Adrenal gland (tissue), 9 donors: ENCODE measurements at regions not wholly inside any gene's neighbourhood (a gene's known extent, or its start where the extent isn't known, plus 50 kb on each side); places are given as distances from the start of the nearest gene placed in this dataset.
"Not testable (repeated sequence)": the region's sequence is repeated elsewhere in the genome, so short reads cannot be mapped to it uniquely, and the experiment has no call there.

Experiments
- DNase-seq, 7 donors: peaks; one replicate each; pipeline ENCODE4 v3.0.0-alpha.2; 2019 to 2020
- H3K27ac ChIP-seq, 5 donors: fragments of 200-600 bp; sonication (generic) in 4 of 5; 1 replicate in 3 of 5; 2 replicates in 2 of 5; pipeline versions ENCODE4 v1.5.1 to v1.8.0; 2016 to 2020; ENCODE audit warnings: mild to moderate bottlenecking in 1 of 5
- H3K27me3 ChIP-seq: fragments of 200-600 bp; 2 replicates; pipeline ENCODE4 v1.8.0; 2021
- H3K36me3 ChIP-seq, 2 donors: fragments of 200-600 bp; replicated peaks in 1 of 2; 1 replicate in 1 of 2; 2 replicates in 1 of 2; pipeline versions ENCODE4 v1.5.1 to v1.8.0; 2018 to 2022
- H3K4me1 ChIP-seq, 2 donors: fragments of 200-600 bp; replicated peaks in 1 of 2; 1 replicate in 1 of 2; 2 replicates in 1 of 2; pipeline versions ENCODE4 v1.5.1 to v1.8.0; 2018 to 2021
- H3K4me3 ChIP-seq, 4 donors: fragments of 200-600 bp; sonication (generic) in 3 of 4; one replicate each; pipeline ENCODE4 v1.5.1; 2016 to 2018
- H3K9me3 ChIP-seq, 3 donors: fragments of 200-600 bp; sonication (generic) in 1 of 3; replicated peaks in 1 of 3; 1 replicate in 2 of 3; 2 replicates in 1 of 3; pipeline versions ENCODE4 v1.5.1 to v1.8.0; 2016 to 2021
- POLR2A ChIP-seq, 2 donors: fragments of 450-650 bp; IDR thresholded peaks; one replicate each; pipeline ENCODE4 v1.6.1; 2017; ENCODE audit warnings: antibody characterized with exemption in 2 of 2, mild to moderate bottlenecking in 2 of 2, moderate library complexity in 1 of 2
- WGBS, 4 donors: extraction: QIAGEN DNeasy Blood & Tissue Kit in 2 of 4; methylation state at CpG; one replicate each; pipeline versions ENCODE4 v1.1.5 to v1.1.7; 2013 to 2017; 5-methylcytosine and 5-hydroxymethylcytosine counted together
- intact Hi-C, 2 donors: fragments of 100-400 bp; cut with DNase I; formaldehyde crosslinking; loops; one replicate each; pipeline versions ENCODE4 v1.14.1 to v1.15.0; 2022 to 2023
- TF ChIP-seq, protein P1 (sequence below), 6 experiments: fragments of 450-650 bp in 4 of 6; fragments of 200-600 bp in 2 of 6; sonication (generic) in 1 of 6; IDR thresholded peaks; 1 replicate in 5 of 6; 2 replicates in 1 of 6; pipeline versions ENCODE4 v1.5.1 to v1.8.0; 2016 to 2021; ENCODE audit warnings: antibody characterized with exemption in 6 of 6, mild to moderate bottlenecking in 2 of 6, moderate library complexity in 1 of 6
- donor health status: healthy with polysubstance abuse.
- donor health status: Bipolar disorder and iron deficiency.
- donor health status: DM: yes; HTN: yes; CAD: no.
- donor health status: DM: no; HTN: no; CAD: no.
- donor health status: DM: no; HTN: no; CAD: no.

DNA sequence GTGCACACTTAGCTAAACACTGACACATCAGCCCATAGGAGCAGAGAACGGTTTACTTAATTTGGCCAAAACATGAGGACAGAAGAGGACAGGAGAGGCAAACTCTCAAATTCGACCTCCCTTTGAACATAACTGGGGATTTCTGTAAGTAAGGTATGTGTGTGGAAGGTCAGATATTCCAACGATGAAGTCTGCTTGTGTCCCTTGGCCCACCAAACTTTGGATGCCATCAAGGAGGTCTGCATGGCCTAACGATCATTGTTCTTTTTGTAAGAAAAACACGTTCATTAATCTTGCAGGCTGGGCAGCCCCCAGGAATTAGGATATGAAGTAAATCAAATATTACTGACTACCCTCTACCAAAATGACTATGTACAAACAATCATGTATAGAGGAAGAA is 908.5 kb upstream of the ATXN7L3B start:
- H3K27ac ChIP-seq, result no peak overlapping the region
- no peaks in the 10 kb centered on the region for H3K27me3 ChIP-seq
- no peak overlapping the region for H3K4me3 ChIP-seq
- WGBS, 4 donors, result 63 to 78% (median 71%) methylated on average over 5 of the region's 5 CpGs
- intact Hi-C loops, result no loop called here
- H3K36me3 ChIP-seq, result no peaks in the 10 kb centered on the region
- DNase-seq, result no peak
- H3K4me1 ChIP-seq, result no peaks in the 10 kb centered on the region
- TF ChIP-seq, protein P1, sequence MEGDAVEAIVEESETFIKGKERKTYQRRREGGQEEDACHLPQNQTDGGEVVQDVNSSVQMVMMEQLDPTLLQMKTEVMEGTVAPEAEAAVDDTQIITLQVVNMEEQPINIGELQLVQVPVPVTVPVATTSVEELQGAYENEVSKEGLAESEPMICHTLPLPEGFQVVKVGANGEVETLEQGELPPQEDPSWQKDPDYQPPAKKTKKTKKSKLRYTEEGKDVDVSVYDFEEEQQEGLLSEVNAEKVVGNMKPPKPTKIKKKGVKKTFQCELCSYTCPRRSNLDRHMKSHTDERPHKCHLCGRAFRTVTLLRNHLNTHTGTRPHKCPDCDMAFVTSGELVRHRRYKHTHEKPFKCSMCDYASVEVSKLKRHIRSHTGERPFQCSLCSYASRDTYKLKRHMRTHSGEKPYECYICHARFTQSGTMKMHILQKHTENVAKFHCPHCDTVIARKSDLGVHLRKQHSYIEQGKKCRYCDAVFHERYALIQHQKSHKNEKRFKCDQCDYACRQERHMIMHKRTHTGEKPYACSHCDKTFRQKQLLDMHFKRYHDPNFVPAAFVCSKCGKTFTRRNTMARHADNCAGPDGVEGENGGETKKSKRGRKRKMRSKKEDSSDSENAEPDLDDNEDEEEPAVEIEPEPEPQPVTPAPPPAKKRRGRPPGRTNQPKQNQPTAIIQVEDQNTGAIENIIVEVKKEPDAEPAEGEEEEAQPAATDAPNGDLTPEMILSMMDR (IDR thresholded peaks at IDR 0.05), result no peak
- TF ChIP-seq POLR2A (IDR thresholded peaks at IDR 0.05), result no peak
- no peaks in the 10 kb centered on the region for H3K9me3 ChIP-seq

DNA sequence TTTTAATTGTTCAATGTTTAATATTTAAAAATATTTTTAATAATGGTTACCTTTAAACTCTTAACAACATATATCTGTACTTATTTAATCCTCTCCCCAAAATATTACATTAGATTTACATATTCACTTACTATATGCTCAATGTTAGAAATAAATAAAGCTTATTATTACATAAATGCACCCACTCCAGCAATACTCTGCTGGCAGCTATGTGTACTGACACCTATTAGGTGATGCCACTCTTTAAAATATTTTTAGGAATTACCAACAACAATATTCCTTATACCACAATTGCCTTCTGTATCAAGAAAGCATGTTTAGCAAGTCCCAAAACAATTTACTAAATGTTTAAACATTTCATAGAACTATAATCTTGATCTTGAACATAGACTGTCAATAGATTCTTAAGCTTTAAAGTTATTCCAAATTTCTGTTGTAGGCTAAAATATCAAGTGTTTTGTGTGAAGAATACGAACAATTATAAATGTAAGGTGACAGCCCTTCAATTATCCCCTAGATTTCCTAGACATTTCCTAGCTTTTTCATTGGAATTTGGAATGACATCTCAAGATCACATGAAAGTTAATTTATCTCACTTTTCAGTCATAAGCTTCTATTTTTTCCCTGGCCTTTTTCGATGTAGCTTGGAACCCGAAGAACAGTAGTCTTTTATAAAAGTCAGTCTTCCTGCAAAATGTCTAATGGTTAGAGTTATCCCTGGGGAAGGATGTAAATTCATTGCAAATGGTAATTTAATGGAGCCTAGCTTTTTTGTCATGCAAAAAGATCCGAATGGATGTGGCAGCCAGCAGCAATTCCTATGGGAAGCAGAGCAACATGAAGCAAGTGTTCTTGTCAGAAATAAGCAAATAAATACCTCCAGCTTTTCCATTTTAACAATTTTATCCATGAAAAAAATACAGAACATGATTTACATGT is 907.5 kb upstream of the ATXN7L3B start:
- TF ChIP-seq POLR2A (IDR thresholded peaks at IDR 0.05), result no peak
- TF ChIP-seq, protein P1 (IDR thresholded peaks at IDR 0.05), result no peak
- WGBS, 4 donors, result 40 to 55% (median 44%) methylated on average over 4 of the region's 4 CpGs
- DNase-seq, result no peak
- H3K4me1 ChIP-seq, result no peaks in the 10 kb centered on the region
- no peaks in the 10 kb centered on the region for H3K9me3 ChIP-seq
- no peaks in the 10 kb centered on the region for H3K36me3 ChIP-seq
- H3K4me3 ChIP-seq, result no peak overlapping the region
- no peaks in the 10 kb centered on the region for H3K27me3 ChIP-seq
- intact Hi-C loops, result no loop called here
- no peak overlapping the region for H3K27ac ChIP-seq

DNA sequence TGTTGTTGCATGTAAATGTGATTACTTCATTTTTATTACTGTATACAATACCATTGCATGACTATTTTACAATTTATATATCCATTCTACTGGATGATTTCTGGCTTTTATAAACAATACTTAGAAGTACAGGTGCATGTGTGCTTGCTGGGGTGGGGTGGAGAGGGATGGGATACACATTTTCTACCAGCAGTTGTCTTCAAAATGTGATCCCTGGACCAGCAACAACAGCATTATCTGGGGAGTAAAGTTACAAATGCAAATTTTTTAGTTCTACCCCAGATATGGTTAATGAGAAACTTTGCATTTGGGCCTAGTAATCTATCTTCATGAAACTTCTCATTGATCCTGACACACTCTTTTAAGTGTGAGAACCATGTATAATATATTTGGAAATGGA is 905.4 kb upstream of the ATXN7L3B start:
- TF ChIP-seq POLR2A (IDR thresholded peaks at IDR 0.05), result no peak
- TF ChIP-seq, protein P1 (IDR thresholded peaks at IDR 0.05), result no peak
- Histone ChIP-seq H3K36me3 (no peaks in the 10 kb centered on the region), H3K9me3 (no peaks in the 10 kb centered on the region), H3K27me3 (no peaks in the 10 kb centered on the region), H3K4me3 (no peak overlapping the region), H3K4me1 (no peaks in the 10 kb centered on the region), H3K27ac (no peak overlapping the region)
- no peak for DNase-seq
- intact Hi-C loops, result no loop called here

DNA sequence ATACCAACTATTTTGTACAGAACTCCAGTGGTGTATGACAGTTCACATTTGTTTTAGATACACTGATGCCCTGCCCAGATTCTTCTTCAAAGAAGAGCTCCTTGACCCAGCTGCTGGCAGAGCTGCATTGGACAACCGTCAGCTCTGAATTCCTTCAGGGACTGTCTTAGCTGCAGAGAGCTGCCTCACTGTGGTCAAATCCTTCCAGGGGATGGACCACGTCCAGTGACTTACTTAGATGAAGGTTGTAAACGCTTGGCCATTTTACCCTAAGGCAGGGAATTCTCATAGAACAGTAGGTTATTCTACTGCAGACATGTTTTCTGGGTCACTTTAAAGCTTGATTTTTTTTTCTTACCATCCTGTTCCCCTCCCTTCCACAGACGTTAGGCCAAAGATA is 905.0 kb upstream of the ATXN7L3B start:
- no peak for TF ChIP-seq POLR2A (IDR thresholded peaks at IDR 0.05)
- TF ChIP-seq, protein P1 (IDR thresholded peaks at IDR 0.05), result no peak
- Histone ChIP-seq H3K27me3 (no peaks in the 10 kb centered on the region), H3K36me3 (no peaks in the 10 kb centered on the region), H3K27ac (no peak overlapping the region), H3K9me3 (no peaks in the 10 kb centered on the region), H3K4me3 (no peak overlapping the region), H3K4me1 (no peaks in the 10 kb centered on the region)
- intact Hi-C loops, result no loop called here
- 50 to 67% (median 66%) methylated on average over 4 of the region's 4 CpGs for WGBS, 4 donors
- DNase-seq, result no peak

DNA sequence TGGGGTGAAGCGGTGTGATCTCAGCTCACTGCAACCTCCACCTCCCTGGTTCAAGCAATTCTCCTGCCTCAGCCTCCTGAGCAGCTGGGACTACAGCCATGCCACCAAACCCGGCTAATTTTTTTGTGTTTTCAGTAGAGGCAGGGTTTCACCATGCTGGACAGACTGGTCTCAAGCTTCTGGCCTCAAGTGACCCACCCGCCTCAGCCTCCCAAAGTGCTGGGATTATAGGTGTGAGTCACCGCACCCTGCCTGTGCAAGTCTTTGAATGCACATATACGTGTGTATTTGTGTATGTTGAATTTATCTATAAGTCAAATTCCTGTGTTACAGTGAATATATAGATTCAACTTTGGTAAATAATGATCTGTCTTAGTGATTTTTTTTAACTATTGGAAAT is 898.2 kb upstream of the ATXN7L3B start:
- H3K36me3 ChIP-seq, H3K4me3 ChIP-seq, H3K27me3 ChIP-seq, H3K9me3 ChIP-seq, H3K27ac ChIP-seq, intact Hi-C loops, H3K4me1 ChIP-seq, DNase-seq: not testable (repeated sequence)
- WGBS, 4 donors, result 80 to 90% (median 86%) methylated on average over 5 of the region's 5 CpGs
